IMR-90 (cell line): ENCODE measurements at regions not wholly inside any gene's neighbourhood (a gene's known extent, or its start where the extent isn't known, plus 50 kb on each side); places are given as distances from the start of the nearest gene placed in this dataset.

Experiments used
- POLR2A ChIP-seq: IDR thresholded peaks from 2 replicates; pipeline ENCODE4 v1.6.1; 2012; ENCODE audit warnings: mild to moderate bottlenecking, low read depth, low read length
- RFX5 ChIP-seq: IDR thresholded peaks from 2 replicates; pipeline ENCODE4 v1.8.0; 2012; ENCODE audit warnings: low read depth, mild to moderate bottlenecking, low read length, moderate library complexity
- TF ChIP-seq, protein P1 (sequence below): conservative IDR thresholded peaks from 2 replicates; pipeline ENCODE4 v1.5.1; 2012; ENCODE audit warnings: mild to moderate bottlenecking, low read depth, low read length, improper control_type of control experiment

DNA sequence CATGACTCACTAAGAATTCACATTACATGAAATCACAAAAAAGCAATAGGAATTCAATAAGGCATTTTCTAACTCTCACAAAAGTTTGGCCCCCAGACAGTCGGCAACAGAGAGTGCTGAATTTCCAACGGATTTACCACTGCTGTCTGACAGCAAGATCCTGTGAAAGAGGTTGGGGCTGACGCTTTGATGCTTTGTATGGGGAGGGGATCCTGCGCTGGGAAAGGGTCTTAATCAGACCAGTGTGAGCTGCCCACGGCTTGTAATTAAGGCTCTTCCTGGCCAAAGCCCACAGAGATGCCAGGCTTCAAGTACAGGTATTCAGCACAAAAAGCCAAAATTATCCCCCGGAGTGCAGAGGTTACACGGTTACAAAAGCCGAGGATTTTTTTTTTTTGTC lies 66.8 kb upstream of the TMCC3 start:
- TF ChIP-seq, protein P1, sequence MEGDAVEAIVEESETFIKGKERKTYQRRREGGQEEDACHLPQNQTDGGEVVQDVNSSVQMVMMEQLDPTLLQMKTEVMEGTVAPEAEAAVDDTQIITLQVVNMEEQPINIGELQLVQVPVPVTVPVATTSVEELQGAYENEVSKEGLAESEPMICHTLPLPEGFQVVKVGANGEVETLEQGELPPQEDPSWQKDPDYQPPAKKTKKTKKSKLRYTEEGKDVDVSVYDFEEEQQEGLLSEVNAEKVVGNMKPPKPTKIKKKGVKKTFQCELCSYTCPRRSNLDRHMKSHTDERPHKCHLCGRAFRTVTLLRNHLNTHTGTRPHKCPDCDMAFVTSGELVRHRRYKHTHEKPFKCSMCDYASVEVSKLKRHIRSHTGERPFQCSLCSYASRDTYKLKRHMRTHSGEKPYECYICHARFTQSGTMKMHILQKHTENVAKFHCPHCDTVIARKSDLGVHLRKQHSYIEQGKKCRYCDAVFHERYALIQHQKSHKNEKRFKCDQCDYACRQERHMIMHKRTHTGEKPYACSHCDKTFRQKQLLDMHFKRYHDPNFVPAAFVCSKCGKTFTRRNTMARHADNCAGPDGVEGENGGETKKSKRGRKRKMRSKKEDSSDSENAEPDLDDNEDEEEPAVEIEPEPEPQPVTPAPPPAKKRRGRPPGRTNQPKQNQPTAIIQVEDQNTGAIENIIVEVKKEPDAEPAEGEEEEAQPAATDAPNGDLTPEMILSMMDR = no peak
- no peak for TF ChIP-seq POLR2A
- no peak for TF ChIP-seq RFX5
